GM23338 (cell line): ENCODE measurements at regions not wholly inside any gene's neighbourhood (a gene's known extent, or its start where the extent isn't known, plus 50 kb on each side); places are given as distances from the start of the nearest gene placed in this dataset.

ENCODE experiments used
- ATAC-seq: fragments of 200-7000 bp; cut with Tn5 transposase; 3 replicates; pipeline ENCODE4 v1.9.1; 2020
- DNase-seq: peaks from one replicate; pipeline ENCODE4 v3.0.0-alpha.2; 2015; ENCODE audit warnings: low spot score
- H2AFZ ChIP-seq: fragments of 200-600 bp; sonication (generic); 2 replicates; pipeline ENCODE4 v1.8.0; 2016; ENCODE audit warnings: antibody characterized with exemption, mild to moderate bottlenecking, moderate library complexity
- H3F3A ChIP-seq: fragments of 200-600 bp; sonication (generic); replicated peaks from 2 replicates; pipeline ENCODE4 v1.8.0; 2017; ENCODE audit warnings: antibody characterized with exemption, mixed run types, low read depth
- H3K27ac ChIP-seq: fragments of 200-600 bp; sonication (generic); 2 replicates; pipeline ENCODE4 v1.6.1; 2016; ENCODE audit warnings: low read depth
- H3K27me3 ChIP-seq: fragments of 200-600 bp; sonication (generic); 2 replicates; pipeline ENCODE4 v1.8.0; 2016; ENCODE audit warnings: mild to moderate bottlenecking, mixed run types, moderate library complexity; ENCODE audit not compliant: insufficient read depth
- H3K36me3 ChIP-seq: fragments of 200-600 bp; sonication (generic); 2 replicates; pipeline ENCODE4 v1.8.0; 2016; ENCODE audit warnings: mild to moderate bottlenecking; ENCODE audit not compliant: insufficient read depth
- H3K4me1 ChIP-seq: fragments of 200-600 bp; sonication (generic); 2 replicates; pipeline ENCODE4 v1.8.0; 2016; ENCODE audit warnings: mild to moderate bottlenecking, moderate library complexity; ENCODE audit not compliant: insufficient read depth
- H3K4me2 ChIP-seq: fragments of 200-600 bp; sonication (generic); 2 replicates; pipeline ENCODE4 v1.7.1; 2017; ENCODE audit warnings: mixed run types
- H3K4me3 ChIP-seq: fragments of 200-600 bp; sonication (generic); 2 replicates; pipeline ENCODE4 v1.6.1; 2016; ENCODE audit warnings: mixed run types
- H3K79me2 ChIP-seq: fragments of 200-600 bp; sonication (generic); replicated peaks from 2 replicates; pipeline ENCODE4 v1.8.0; 2017; ENCODE audit warnings: mild to moderate bottlenecking; ENCODE audit not compliant: insufficient read depth
- H3K9me2 ChIP-seq: fragments of 200-600 bp; sonication (generic); 2 replicates; pipeline ENCODE4 v1.8.0; 2017; ENCODE audit not compliant: insufficient read depth
- H4K20me1 ChIP-seq: fragments of 200-600 bp; sonication (generic); replicated peaks from 2 replicates; pipeline ENCODE4 v1.8.0; 2017; ENCODE audit warnings: mild to moderate bottlenecking; ENCODE audit not compliant: insufficient read depth
- H3K27ac Mint-ChIP-seq: 2 replicates; pipeline ENCODE4 v1.8.0; 2020; ENCODE audit warnings: inconsistent platforms, mild to moderate bottlenecking, moderate library complexity, mixed read lengths
- H3K27me3 Mint-ChIP-seq: 3 replicates; pipeline ENCODE4 v1.8.0; 2022; ENCODE audit warnings: low read depth, mild to moderate bottlenecking, moderate library complexity, mixed read lengths, inconsistent platforms; ENCODE audit not compliant: insufficient read depth, poor library complexity
- H3K36me3 Mint-ChIP-seq: 3 replicates; pipeline ENCODE4 v1.8.0; 2021; ENCODE audit warnings: low read depth, mild to moderate bottlenecking, inconsistent platforms, moderate library complexity, mixed read lengths
- H3K4me1 Mint-ChIP-seq: 3 replicates; pipeline ENCODE4 v1.8.0; 2020; ENCODE audit warnings: mild to moderate bottlenecking, inconsistent platforms, mixed read lengths
- H3K4me3 Mint-ChIP-seq: 3 replicates; pipeline ENCODE4 v1.8.0; 2021; ENCODE audit warnings: moderate library complexity, mild to moderate bottlenecking, inconsistent platforms, mixed read lengths
- H3K9me3 Mint-ChIP-seq: 3 replicates; pipeline ENCODE4 v1.8.0; 2020; ENCODE audit warnings: moderate library complexity, mild to moderate bottlenecking, inconsistent platforms, mixed read lengths
- EZH2 ChIP-seq: fragments of 200-600 bp; sonication (generic); IDR thresholded peaks from one replicate; pipeline ENCODE4 v1.8.0; 2017; ENCODE audit warnings: antibody characterized with exemption, mild to moderate bottlenecking, low read depth; ENCODE audit not compliant: unreplicated experiment
- EZH2phosphoT487 ChIP-seq: fragments of 200-600 bp; sonication (generic); IDR thresholded peaks from one replicate; pipeline ENCODE4 v1.8.1; 2018; ENCODE audit warnings: antibody characterized with exemption; ENCODE audit not compliant: unreplicated experiment
- JUNB ChIP-seq: IDR thresholded peaks from one replicate; pipeline ENCODE4 v1.6.1; 2016; ENCODE audit warnings: antibody characterized with exemption; ENCODE audit not compliant: unreplicated experiment
- NANOG ChIP-seq: IDR thresholded peaks from 2 replicates; pipeline ENCODE4 v1.6.1; 2016; ENCODE audit warnings: antibody characterized with exemption, borderline replicate concordance
- POLR2AphosphoS5 ChIP-seq: IDR thresholded peaks from 2 replicates; pipeline ENCODE4 v1.6.1; 2016; ENCODE audit warnings: antibody characterized with exemption, low read depth
- STAT1 ChIP-seq: IDR thresholded peaks from one replicate; pipeline ENCODE4 v1.6.1; 2016; ENCODE audit warnings: antibody characterized with exemption; ENCODE audit not compliant: unreplicated experiment
- ZNF114 ChIP-seq: fragments of 250-450 bp; sonication (Bioruptor Pico); IDR thresholded peaks from 2 replicates; pipeline ENCODE4 v1.5.0; 2020; ENCODE audit warnings: mild to moderate bottlenecking, moderate library complexity
- ZNF331 ChIP-seq: fragments of 250-450 bp; sonication (Bioruptor Pico); IDR thresholded peaks from 2 replicates; pipeline ENCODE4 v1.5.0; 2020; ENCODE audit warnings: low read depth, mild to moderate bottlenecking, moderate library complexity
- ZNF462 ChIP-seq: fragments of 250-450 bp; sonication (Bioruptor Pico); IDR thresholded peaks from 2 replicates; pipeline ENCODE4 v1.5.0; 2020; ENCODE audit warnings: mild to moderate bottlenecking, moderate library complexity

- H4K20me1 ChIP-seq = no peaks in the 10 kb centered on the region
- no peak for ATAC-seq
- Mint-ChIP-seq H3K36me3 (no peaks in the 10 kb centered on the region), H3K27ac (no peak overlapping the region), H3K4me1 (no peaks in the 10 kb centered on the region), H3K4me3 (no peak overlapping the region), H3K9me3 (no peaks in the 10 kb centered on the region), H3K27me3 (no peaks in the 10 kb centered on the region)
- H3K79me2 ChIP-seq = no peaks in the 10 kb centered on the region
- no peak overlapping the region for H3K4me2 ChIP-seq
- H3K4me3 ChIP-seq = no peak overlapping the region
- no peak for TF ChIP-seq STAT1
- TF ChIP-seq ZNF462 (CRISPR knock-in tag) = no peak
- TF ChIP-seq JUNB = no peak
- TF ChIP-seq EZH2phosphoT487 = no peak
- TF ChIP-seq EZH2 = no peak
- no peak for TF ChIP-seq ZNF114 (CRISPR knock-in tag)
- no peaks in the 10 kb centered on the region for H3K4me1 ChIP-seq
- H3F3A ChIP-seq = no peaks in the 10 kb centered on the region
- peaks cover 16% of the 10 kb centered on the region; the same call in 1 of the 2 replicates for H3K9me2 ChIP-seq
- H2AFZ ChIP-seq = no peak overlapping the region
- no peaks in the 10 kb centered on the region for H3K27me3 ChIP-seq
- H3K27ac ChIP-seq = no peak overlapping the region
- H3K36me3 ChIP-seq = no peaks in the 10 kb centered on the region
- no peak for DNase-seq
Measured at GRCh38 chr3:152176998-152177397, 91.7 kb upstream of the MBNL1 start.

GRCh38 chr3:152177757-152178156, 91.0 kb upstream of the MBNL1 start:
- no peak for ATAC-seq
- Histone ChIP-seq H3F3A (no peaks in the 10 kb centered on the region), H4K20me1 (no peaks in the 10 kb centered on the region), H3K36me3 (no peaks in the 10 kb centered on the region), H2AFZ (no peak overlapping the region), H3K9me2 (peaks cover 16% of the 10 kb centered on the region; the same call in 1 of the 2 replicates), H3K27me3 (no peaks in the 10 kb centered on the region), H3K4me3 (no peak overlapping the region), H3K79me2 (no peaks in the 10 kb centered on the region), H3K4me2 (no peak overlapping the region), H3K27ac (no peak overlapping the region), H3K4me1 (no peaks in the 10 kb centered on the region)
- H3K9me3 Mint-ChIP-seq = no peaks in the 10 kb centered on the region
- TF ChIP-seq ZNF114 (CRISPR knock-in tag) (no peak), NANOG (no peak), POLR2AphosphoS5 (no peak), ZNF331 (CRISPR knock-in tag) (no peak), EZH2 (no peak)
- H3K27ac Mint-ChIP-seq = no peak overlapping the region
- DNase-seq = no peak
- H3K4me1 Mint-ChIP-seq = no peaks in the 10 kb centered on the region
- no peaks in the 10 kb centered on the region for H3K27me3 Mint-ChIP-seq
- H3K4me3 Mint-ChIP-seq = no peak overlapping the region
- H3K36me3 Mint-ChIP-seq = no peaks in the 10 kb centered on the region
